ENCODE measurements at regions not wholly inside any gene's neighbourhood (a gene's known extent, or its start where the extent isn't known, plus 50 kb on each side); places are given as distances from the start of the nearest gene placed in this dataset.

GRCh38 chr1:116246174-116246573 lies 126.9 kb upstream of the ATP1A1 start:
- DNase-seq (ENCODE audit: extremely low read depth, insufficient read length): no peak
- H3K4me3 ChIP-seq (replicated peaks; ENCODE audit: low read depth, low read length): no peak overlapping the region
- TF ChIP-seq CTCF (IDR thresholded peaks at IDR 0.05; ENCODE audit: insufficient read depth, low read length, poor library complexity, severe bottlenecking): no peak
- H3K36me3 ChIP-seq (ENCODE audit: control insufficient read depth, insufficient read depth, low read length): no peaks in the 10 kb centered on the region
- H3K27me3 ChIP-seq (replicated peaks; ENCODE audit: control insufficient read depth, insufficient read depth, low read length): no peaks in the 10 kb centered on the region

GRCh38 chr1:116252271-116252670 lies 120.8 kb upstream of the ATP1A1 start:
- no peak overlapping the region for H3K4me3 ChIP-seq (replicated peaks; ENCODE audit: low read depth, low read length)
- no peak for DNase-seq (ENCODE audit: extremely low read depth, insufficient read length)
- H3K27me3 ChIP-seq (replicated peaks; ENCODE audit: control insufficient read depth, insufficient read depth, low read length): no peaks in the 10 kb centered on the region
- no peak for TF ChIP-seq CTCF (IDR thresholded peaks at IDR 0.05; ENCODE audit: insufficient read depth, low read length, poor library complexity, severe bottlenecking)
- no peaks in the 10 kb centered on the region for H3K36me3 ChIP-seq (ENCODE audit: control insufficient read depth, insufficient read depth, low read length)

- no peak for DNase-seq (ENCODE audit: extremely low read depth, insufficient read length)
- TF ChIP-seq CTCF (IDR thresholded peaks at IDR 0.05; ENCODE audit: insufficient read depth, low read length, poor library complexity, severe bottlenecking): no peak
- H3K4me3 ChIP-seq (replicated peaks; ENCODE audit: low read depth, low read length): no peak overlapping the region
- H3K36me3 ChIP-seq (ENCODE audit: control insufficient read depth, insufficient read depth, low read length): no peaks in the 10 kb centered on the region
- H3K27me3 ChIP-seq (replicated peaks; ENCODE audit: control insufficient read depth, insufficient read depth, low read length): no peaks in the 10 kb centered on the region
These were observed 120.3 kb upstream of the ATP1A1 start for GRCh38 chr1:116252785-116253184.

- H3K4me3 ChIP-seq (replicated peaks; ENCODE audit: low read depth, low read length): no peak overlapping the region
- TF ChIP-seq CTCF (IDR thresholded peaks at IDR 0.05; ENCODE audit: insufficient read depth, low read length, poor library complexity, severe bottlenecking): no peak
- no peaks in the 10 kb centered on the region for H3K36me3 ChIP-seq (ENCODE audit: control insufficient read depth, insufficient read depth, low read length)
- no peak for DNase-seq (ENCODE audit: extremely low read depth, insufficient read length)
- H3K27me3 ChIP-seq (replicated peaks; ENCODE audit: control insufficient read depth, insufficient read depth, low read length): no peaks in the 10 kb centered on the region
These were observed 119.3 kb upstream of the ATP1A1 start for GRCh38 chr1:116253566-116254382.

- DNase-seq (ENCODE audit: extremely low read depth, insufficient read length): no peak
- Histone ChIP-seq H3K27me3 (replicated peaks; ENCODE audit: control insufficient read depth, insufficient read depth, low read length) (no peaks in the 10 kb centered on the region), H3K4me3 (replicated peaks; ENCODE audit: low read depth, low read length) (no peak overlapping the region), H3K36me3 (ENCODE audit: control insufficient read depth, insufficient read depth, low read length) (no peaks in the 10 kb centered on the region)
- no peak for TF ChIP-seq CTCF (IDR thresholded peaks at IDR 0.05; ENCODE audit: insufficient read depth, low read length, poor library complexity, severe bottlenecking)
These were observed 118.3 kb upstream of the ATP1A1 start for GRCh38 chr1:116254776-116255175.

Measured in GM06990 (cell line).